HG02870 (cell line): ENCODE measurements at regions not wholly inside any gene's neighbourhood (a gene's known extent, or its start where the extent isn't known, plus 50 kb on each side); places are given as distances from the start of the nearest gene placed in this dataset.
"Not testable (repeated sequence)": the region's sequence is repeated elsewhere in the genome, so short reads cannot be mapped to it uniquely, and the experiment has no call there.

Experiments used
- ATAC-seq: cut with Tn5 transposase; IDR thresholded peaks from one replicate; pipeline ENCODE4 v1.9.1; 2021; ENCODE audit warnings: mild to moderate bottlenecking, moderate library complexity; ENCODE audit not compliant: unreplicated experiment

- ATAC-seq: no peak
Measured at GRCh38 chr10:23493711-23494110, 54.8 kb downstream of the OTUD1 start.

- ATAC-seq: no peak
Measured at GRCh38 chr10:23496727-23497126, 57.9 kb downstream of the OTUD1 start.

GRCh38 chr10:23499372-23500132 is 60.7 kb downstream of the OTUD1 start:
- ATAC-seq: no peak

- no peak for ATAC-seq
Measured at GRCh38 chr10:23505797-23506465, 67.1 kb downstream of the OTUD1 start.

- ATAC-seq: no peak
Measured at GRCh38 chr10:23512355-23513058, 73.6 kb downstream of the OTUD1 start.

- ATAC-seq: not testable (repeated sequence)
Measured at GRCh38 chr10:23513621-23514020, 74.7 kb downstream of the OTUD1 start.

- no peak for ATAC-seq
Measured at GRCh38 chr10:23514321-23514720, 75.4 kb downstream of the OTUD1 start.

GRCh38 chr10:23516530-23516929 is 77.7 kb downstream of the OTUD1 start:
- no peak for ATAC-seq

- no peak for ATAC-seq
Measured at GRCh38 chr10:23517155-23517554, 78.3 kb downstream of the OTUD1 start.

- ATAC-seq: no peak
Measured at GRCh38 chr10:23521735-23522134, 82.9 kb downstream of the OTUD1 start.

GRCh38 chr10:23522345-23522744 is 83.5 kb downstream of the OTUD1 start:
- no peak for ATAC-seq

GRCh38 chr10:23523251-23523650 is 84.4 kb downstream of the OTUD1 start:
- no peak for ATAC-seq

- no peak for ATAC-seq
Measured at GRCh38 chr10:23525406-23525805, 86.5 kb downstream of the OTUD1 start.

GRCh38 chr10:23528419-23528818 is 89.5 kb downstream of the OTUD1 start:
- no peak for ATAC-seq

GRCh38 chr10:23529625-23530024 is 90.8 kb downstream of the OTUD1 start:
- ATAC-seq: no peak

- ATAC-seq: no peak
Measured at GRCh38 chr10:23530079-23530478, 91.2 kb downstream of the OTUD1 start.

- ATAC-seq: no peak
Measured at GRCh38 chr10:23533212-23533611, 94.3 kb downstream of the OTUD1 start.

GRCh38 chr10:23534326-23534725 is 95.5 kb downstream of the OTUD1 start:
- ATAC-seq: no peak

- no peak for ATAC-seq
Measured at GRCh38 chr10:23534761-23535160, 95.9 kb downstream of the OTUD1 start.

- no peak for ATAC-seq
Measured at GRCh38 chr10:23535381-23535780, 96.5 kb downstream of the OTUD1 start.

- no peak for ATAC-seq
Measured at GRCh38 chr10:23538968-23539367, 100.1 kb downstream of the OTUD1 start.
